KOPT-K1 (cell line): ENCODE measurements at regions not wholly inside any gene's neighbourhood (a gene's known extent, or its start where the extent isn't known, plus 50 kb on each side); places are given as distances from the start of the nearest gene placed in this dataset.
"Not testable (repeated sequence)": the region's sequence is repeated elsewhere in the genome, so short reads cannot be mapped to it uniquely, and the experiment has no call there.

Experiments
- H3K27ac ChIP-seq: fragments of 200-600 bp; sonication (generic); 2 replicates; pipeline ENCODE4 v1.5.1; 2016; ENCODE audit warnings: antibody characterized with exemption, mild to moderate bottlenecking, low read depth, low read length; ENCODE audit not compliant: poor library complexity, severe bottlenecking
- H3K36me3 ChIP-seq: fragments of 200-600 bp; sonication (generic); 2 replicates; pipeline ENCODE4 v1.5.1; 2017; ENCODE audit warnings: antibody characterized with exemption, mild to moderate bottlenecking, low read length, moderate library complexity; ENCODE audit not compliant: insufficient read depth
- H3K9me3 ChIP-seq: fragments of 200-600 bp; sonication (generic); 2 replicates; pipeline ENCODE4 v1.5.1; 2017; ENCODE audit warnings: antibody characterized with exemption, low read length, mild to moderate bottlenecking; ENCODE audit not compliant: insufficient read depth, poor library complexity, severe bottlenecking

- no peak overlapping the region for H3K27ac ChIP-seq
- H3K9me3 ChIP-seq, result no peaks in the 10 kb centered on the region
- no peaks in the 10 kb centered on the region for H3K36me3 ChIP-seq
Observed at GRCh38 chr6:66321017-66321416, 614.0 kb upstream of the EYS start.

- H3K36me3 ChIP-seq, result no peaks in the 10 kb centered on the region
- H3K27ac ChIP-seq, result no peak overlapping the region
- H3K9me3 ChIP-seq, result peaks cover 13% of the 10 kb centered on the region
Observed at GRCh38 chr6:66307490-66307889, 600.5 kb upstream of the EYS start.

GRCh38 chr6:66291905-66292304, 584.9 kb upstream of the EYS start:
- Histone ChIP-seq H3K27ac (no peak overlapping the region), H3K36me3 (no peaks in the 10 kb centered on the region), H3K9me3 (no peaks in the 10 kb centered on the region)

- no peaks in the 10 kb centered on the region for H3K9me3 ChIP-seq
Observed at GRCh38 chr6:66289889-66290288, 582.9 kb upstream of the EYS start.

GRCh38 chr6:66278115-66278514, 571.1 kb upstream of the EYS start:
- Histone ChIP-seq H3K36me3 (no peaks in the 10 kb centered on the region), H3K9me3 (no peaks in the 10 kb centered on the region), H3K27ac (no peak overlapping the region)

More at GRCh38 chr6:66289889-66290288, 582.9 kb upstream of the EYS start:
- H3K36me3 ChIP-seq, result no peaks in the 10 kb centered on the region
- H3K27ac ChIP-seq, result no peak overlapping the region

GRCh38 chr6:66277400-66277799, 570.4 kb upstream of the EYS start:
- Histone ChIP-seq H3K27ac (no peak overlapping the region), H3K9me3 (no peaks in the 10 kb centered on the region), H3K36me3 (no peaks in the 10 kb centered on the region)

GRCh38 chr6:66265737-66266136, 558.7 kb upstream of the EYS start:
- Histone ChIP-seq H3K9me3 (no peaks in the 10 kb centered on the region), H3K36me3 (no peaks in the 10 kb centered on the region), H3K27ac (no peak overlapping the region)

- Histone ChIP-seq H3K9me3 (peaks cover 4% of the 10 kb centered on the region), H3K27ac (no peak overlapping the region), H3K36me3 (no peaks in the 10 kb centered on the region)
Observed at GRCh38 chr6:66264376-66264775, 557.4 kb upstream of the EYS start.

DNA sequence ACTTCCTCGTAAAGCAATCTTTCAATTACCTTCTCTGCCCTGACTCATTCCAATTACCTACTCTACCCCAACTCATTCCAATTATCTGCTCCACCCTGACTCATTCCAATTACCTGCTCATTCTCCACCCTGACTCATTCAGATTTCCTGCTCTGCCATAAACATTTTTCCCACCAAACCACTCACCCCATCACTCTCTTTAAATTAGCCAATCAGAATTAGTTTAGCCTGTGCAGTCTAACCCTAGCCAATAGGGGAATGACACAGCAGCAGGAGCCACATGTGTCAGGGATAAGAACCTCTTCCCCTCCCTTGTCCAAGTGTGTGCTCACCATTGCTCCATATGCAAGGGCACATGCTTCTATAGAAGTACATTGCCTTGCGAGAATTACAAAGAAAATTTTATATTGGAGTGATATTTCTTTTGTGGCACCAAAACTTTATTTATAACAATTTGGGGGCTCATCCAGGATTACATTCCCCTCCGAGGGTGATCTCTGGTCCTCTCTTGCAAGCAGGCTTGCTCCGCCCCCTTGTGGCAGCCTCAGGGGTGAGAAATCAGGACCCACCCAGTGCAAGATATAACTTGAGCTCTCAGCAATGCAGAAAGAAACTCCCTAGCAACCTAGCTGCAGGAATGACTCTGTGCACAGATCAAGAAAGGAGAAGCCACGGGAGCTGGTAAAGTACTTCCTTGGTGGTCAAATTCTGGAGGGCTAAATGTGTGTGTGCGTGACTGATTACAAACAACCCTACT, 551.9 kb upstream of the EYS start:
- not testable (repeated sequence) for H3K27ac ChIP-seq, H3K36me3 ChIP-seq
- peaks cover 12% of the 10 kb centered on the region for H3K9me3 ChIP-seq

- no peaks in the 10 kb centered on the region for H3K36me3 ChIP-seq
- H3K9me3 ChIP-seq, result no peaks in the 10 kb centered on the region
Observed at GRCh38 chr6:66245231-66245630, 538.2 kb upstream of the EYS start.

GRCh38 chr6:66238851-66239250, 531.8 kb upstream of the EYS start:
- Histone ChIP-seq H3K36me3 (no peaks in the 10 kb centered on the region), H3K9me3 (no peaks in the 10 kb centered on the region), H3K27ac (no peak overlapping the region)

More at GRCh38 chr6:66245231-66245630, 538.2 kb upstream of the EYS start:
- no peak overlapping the region for H3K27ac ChIP-seq

DNA sequence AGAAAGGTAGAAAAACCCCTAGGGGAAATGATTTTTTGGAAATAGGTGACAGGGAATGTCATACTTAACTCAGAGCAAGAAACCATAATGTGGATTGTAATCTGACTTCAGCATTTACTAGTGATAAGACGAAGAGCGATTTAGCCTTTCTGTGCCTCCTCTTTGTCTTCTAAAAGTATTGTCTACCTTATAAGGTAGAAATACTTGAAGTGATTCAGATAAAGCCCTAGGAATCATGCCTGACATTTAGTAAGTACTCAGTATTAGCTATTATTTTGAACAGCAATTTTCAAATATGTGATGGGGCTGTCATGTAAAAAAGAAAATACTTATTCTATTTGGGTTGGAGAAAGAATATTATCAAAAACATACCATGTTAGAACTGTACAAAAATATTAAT, 525.9 kb upstream of the EYS start:
- Histone ChIP-seq H3K9me3 (no peaks in the 10 kb centered on the region), H3K27ac (no peak overlapping the region), H3K36me3 (no peaks in the 10 kb centered on the region)

GRCh38 chr6:66230591-66230990, 523.6 kb upstream of the EYS start:
- H3K27ac ChIP-seq, result no peak overlapping the region

DNA sequence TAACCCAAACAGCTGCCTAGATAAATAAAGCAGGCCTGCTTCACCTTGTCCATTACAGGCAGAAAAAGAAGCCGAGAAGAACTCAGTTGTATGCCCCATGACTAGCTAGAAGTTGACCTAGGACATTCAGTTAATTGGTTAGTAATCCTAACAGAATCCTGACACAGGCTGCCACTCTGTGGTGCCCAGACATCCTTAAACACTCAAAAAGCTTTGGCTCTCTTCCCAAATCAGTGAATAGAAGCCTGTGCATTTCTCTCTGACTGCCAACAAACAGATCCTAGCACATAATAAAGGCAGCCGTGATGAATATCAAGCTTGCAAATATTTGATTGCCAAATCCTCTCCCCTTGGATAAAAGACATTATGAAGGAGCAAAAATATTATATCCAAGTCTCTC, 519.1 kb upstream of the EYS start:
- no peaks in the 10 kb centered on the region for H3K36me3 ChIP-seq
- H3K27ac ChIP-seq, result no peak overlapping the region
- no peaks in the 10 kb centered on the region for H3K9me3 ChIP-seq

More at GRCh38 chr6:66230591-66230990, 523.6 kb upstream of the EYS start:
- H3K36me3 ChIP-seq, result no peaks in the 10 kb centered on the region
- no peaks in the 10 kb centered on the region for H3K9me3 ChIP-seq

DNA sequence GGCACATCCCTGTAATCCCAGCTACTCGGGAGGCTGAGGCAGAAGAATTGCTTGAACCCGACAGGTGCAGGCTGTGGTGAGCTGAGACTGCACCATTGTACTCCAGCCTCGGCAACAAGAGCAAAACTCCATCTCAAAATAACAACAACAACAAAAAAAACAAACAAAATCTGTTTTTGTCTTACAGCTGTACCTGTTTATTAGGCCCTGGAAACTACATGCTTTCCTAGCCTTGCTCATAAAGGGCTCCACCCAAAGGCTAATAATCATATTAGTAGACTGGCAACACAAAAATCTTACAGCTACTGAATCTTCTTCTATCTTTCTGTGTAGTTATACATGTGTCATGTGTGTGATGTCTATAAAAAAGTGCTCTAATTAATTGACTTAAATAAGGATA, 503.9 kb upstream of the EYS start:
- Histone ChIP-seq H3K9me3 (peaks cover 13% of the 10 kb centered on the region), H3K27ac (no peak overlapping the region), H3K36me3 (no peaks in the 10 kb centered on the region)

GRCh38 chr6:66200390-66200789, 493.4 kb upstream of the EYS start:
- H3K27ac ChIP-seq, result no peak overlapping the region
- H3K36me3 ChIP-seq, result no peaks in the 10 kb centered on the region
- H3K9me3 ChIP-seq, result peaks cover 6% of the 10 kb centered on the region
